HG03378 (cell line): ENCODE measurements at regions not wholly inside any gene's neighbourhood (a gene's known extent, or its start where the extent isn't known, plus 50 kb on each side); places are given as distances from the start of the nearest gene placed in this dataset.

Source experiments
- ATAC-seq: cut with Tn5 transposase; IDR thresholded peaks from one replicate; pipeline ENCODE4 v1.9.1; 2021; ENCODE audit warnings: mild to moderate bottlenecking, moderate library complexity; ENCODE audit not compliant: unreplicated experiment

DNA sequence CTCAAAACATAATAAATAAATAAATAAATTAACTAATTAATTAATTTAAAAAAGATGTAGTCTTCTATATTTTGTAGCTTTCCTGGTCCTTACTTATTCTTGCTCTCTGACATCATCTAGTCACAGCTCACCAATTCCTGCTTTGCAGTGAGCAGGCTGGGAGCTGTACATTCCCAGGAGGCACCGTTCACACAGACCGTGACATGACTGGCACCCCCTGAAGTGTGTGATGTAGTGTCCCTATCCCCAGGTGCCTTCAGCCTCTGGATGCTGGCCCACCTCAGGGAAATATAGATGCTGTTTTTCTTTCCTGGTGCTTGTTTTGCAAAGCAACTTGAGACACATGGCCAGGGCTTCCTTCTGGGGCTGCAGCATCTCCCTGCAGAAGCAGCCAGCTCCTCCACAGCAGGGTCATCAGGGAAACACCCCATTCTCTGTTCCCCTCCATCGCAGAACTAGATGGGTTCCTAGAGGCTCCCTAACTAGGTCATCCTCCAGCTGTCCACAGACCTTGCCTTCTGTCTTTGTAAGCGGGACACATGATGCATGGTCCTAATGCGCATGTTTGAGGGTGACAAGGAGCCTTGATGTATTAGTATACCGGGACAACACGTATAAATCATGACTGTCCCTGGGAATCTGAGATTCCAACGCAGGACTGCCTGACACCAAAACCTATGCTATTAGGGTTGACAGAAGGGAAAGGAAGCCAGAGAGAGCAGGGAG lies 76.4 kb downstream of the RHOB start:
- no peak for ATAC-seq

DNA sequence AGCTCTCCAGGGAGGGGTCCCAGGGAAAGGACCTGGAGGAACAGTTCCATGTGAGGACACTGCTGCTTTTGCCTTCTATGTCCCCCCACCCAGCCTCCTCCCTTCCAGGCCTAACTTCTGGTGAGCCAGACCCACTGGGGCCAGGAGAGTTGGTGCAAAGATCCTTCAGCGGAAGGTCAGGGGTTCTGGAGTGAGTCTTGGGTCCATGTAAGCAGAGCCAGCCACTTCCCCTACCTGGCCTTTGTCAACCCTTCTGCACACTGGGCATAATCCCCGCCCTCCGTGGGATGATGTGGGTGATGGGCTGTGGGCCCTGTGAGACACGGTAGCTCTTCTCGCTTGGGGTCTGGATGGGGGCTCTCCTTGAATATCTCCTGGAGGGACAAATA lies 76.9 kb downstream of the RHOB start:
- no peak for ATAC-seq

DNA sequence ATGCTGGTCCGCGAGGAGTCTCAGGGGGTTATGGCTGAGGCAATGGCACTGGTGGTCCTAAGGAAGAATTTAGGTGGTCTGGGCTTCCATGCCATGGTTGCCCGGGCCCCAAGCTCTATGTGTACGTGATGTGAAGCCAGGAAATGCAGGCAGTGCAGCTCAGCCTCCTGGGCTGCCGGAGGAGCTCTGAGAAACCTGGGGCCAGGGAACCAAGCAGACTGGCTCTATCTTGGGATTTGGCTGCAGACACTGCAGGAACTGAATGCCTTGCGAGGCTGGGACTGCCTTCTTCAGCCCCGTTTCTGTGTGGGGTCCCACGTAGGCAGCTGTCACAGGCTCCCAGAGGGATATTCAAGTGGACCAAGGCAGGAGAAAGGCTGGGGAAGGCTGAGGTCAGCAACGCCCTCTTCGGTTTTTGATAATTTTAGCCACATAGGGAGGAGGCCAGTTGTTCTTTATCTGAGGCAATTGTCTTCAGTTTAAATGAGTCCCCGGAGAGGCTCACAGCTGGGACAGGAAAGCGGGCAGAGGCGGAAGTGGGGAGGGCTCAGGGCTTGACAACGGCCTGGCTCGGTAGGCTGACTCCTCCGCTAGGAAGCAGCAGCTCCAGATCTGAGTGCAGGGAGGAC lies 77.7 kb downstream of the RHOB start:
- peak; percentile 58 for ATAC-seq

GRCh38 chr2:20525041-20526035 lies 78.5 kb downstream of the RHOB start:
- ATAC-seq, result peak; percentile 96

- ATAC-seq, result no peak
These were observed 79.3 kb downstream of the RHOB start for GRCh38 chr2:20526160-20526559.

GRCh38 chr2:20526708-20527107 lies 79.8 kb downstream of the RHOB start:
- no peak for ATAC-seq

DNA sequence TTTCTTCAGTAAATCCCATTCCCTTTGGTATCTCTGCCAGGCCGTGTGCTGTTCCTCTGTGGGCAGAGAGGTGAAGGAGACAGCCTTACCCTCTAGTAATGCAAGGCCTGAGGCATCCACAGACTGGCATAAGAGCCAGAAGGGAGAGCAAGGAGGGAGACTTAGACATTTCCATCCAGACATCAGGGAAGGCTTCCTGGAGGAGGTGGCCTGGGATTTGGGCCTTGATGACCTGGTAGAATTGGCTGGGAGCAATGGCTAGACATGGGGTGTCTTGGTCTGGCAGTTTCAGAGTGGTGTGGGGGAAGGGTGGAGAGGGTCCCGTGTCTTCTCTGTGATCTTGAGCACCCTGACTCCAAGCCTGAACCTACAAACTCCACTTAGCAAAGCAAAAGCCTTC lies 81.8 kb downstream of the RHOB start:
- ATAC-seq, result no peak

DNA sequence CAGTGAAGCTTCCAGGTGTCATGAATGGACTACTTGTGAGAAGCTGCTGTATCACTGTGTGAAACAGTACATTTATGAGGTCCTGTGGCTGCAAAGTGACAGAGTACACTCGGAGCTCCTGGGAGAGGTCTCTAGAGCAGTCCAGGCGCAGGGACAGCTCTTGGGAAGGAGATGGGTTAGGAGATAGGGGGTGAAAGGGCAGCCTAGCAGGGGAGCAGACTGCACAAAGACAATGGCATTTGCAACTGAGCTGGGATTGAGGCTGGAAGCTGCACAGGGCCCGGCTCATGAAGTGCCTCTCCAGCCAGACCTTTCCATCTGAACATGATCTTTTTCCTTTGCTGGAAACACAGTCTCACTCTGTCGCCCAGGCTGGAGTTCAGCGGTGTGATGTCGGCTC lies 83.6 kb downstream of the RHOB start:
- no peak for ATAC-seq

GRCh38 chr2:20531633-20532262 lies 84.9 kb downstream of the RHOB start:
- no peak for ATAC-seq

DNA sequence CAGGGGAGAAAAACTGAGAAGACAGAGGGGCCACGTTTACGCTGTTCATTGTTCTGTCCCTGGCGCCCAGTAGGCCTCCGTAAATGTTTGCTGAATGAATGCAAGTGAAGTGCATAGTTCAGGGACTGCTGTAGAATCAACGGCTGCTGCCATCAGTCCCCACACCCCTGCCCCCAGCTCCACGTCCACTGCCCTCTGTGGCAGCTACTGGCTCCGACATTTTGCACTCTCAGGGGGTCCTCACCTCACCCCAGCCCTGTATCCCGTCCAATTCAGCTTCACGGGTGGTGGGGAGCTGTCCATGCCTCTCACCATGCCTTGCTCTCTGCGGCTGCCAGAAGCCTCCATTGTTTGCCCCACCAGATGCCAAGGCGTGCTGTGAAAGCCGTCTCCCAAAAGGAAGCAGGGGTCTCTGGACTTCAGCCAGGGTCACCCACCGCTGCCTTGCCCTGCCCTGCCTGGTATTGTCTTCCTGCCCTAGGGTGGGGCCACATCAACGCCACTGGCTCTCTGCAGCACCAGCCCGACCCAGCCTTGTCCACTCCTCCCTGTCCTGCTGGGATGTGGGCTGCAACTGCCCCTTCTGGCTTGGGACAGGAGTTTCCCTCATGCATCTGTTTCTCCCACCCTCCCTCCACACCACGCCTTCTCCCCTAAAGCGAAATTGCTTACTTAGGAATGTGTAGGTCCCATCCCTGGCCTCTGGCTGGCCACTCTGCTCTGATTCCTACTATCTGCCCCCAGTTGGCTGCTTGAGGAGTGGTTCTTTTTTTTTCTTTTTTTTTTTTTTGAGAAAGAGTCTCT lies 86.0 kb downstream of the RHOB start:
- no peak for ATAC-seq

- ATAC-seq, result no peak
These were observed 87.2 kb downstream of the RHOB start for GRCh38 chr2:20533993-20534622.

- no peak for ATAC-seq
These were observed 88.3 kb downstream of the RHOB start for GRCh38 chr2:20534913-20535801.

- ATAC-seq, result no peak
These were observed 89.9 kb downstream of the RHOB start for GRCh38 chr2:20536619-20537422.

- no peak for ATAC-seq
These were observed 90.8 kb downstream of the RHOB start for GRCh38 chr2:20537423-20538307.

DNA sequence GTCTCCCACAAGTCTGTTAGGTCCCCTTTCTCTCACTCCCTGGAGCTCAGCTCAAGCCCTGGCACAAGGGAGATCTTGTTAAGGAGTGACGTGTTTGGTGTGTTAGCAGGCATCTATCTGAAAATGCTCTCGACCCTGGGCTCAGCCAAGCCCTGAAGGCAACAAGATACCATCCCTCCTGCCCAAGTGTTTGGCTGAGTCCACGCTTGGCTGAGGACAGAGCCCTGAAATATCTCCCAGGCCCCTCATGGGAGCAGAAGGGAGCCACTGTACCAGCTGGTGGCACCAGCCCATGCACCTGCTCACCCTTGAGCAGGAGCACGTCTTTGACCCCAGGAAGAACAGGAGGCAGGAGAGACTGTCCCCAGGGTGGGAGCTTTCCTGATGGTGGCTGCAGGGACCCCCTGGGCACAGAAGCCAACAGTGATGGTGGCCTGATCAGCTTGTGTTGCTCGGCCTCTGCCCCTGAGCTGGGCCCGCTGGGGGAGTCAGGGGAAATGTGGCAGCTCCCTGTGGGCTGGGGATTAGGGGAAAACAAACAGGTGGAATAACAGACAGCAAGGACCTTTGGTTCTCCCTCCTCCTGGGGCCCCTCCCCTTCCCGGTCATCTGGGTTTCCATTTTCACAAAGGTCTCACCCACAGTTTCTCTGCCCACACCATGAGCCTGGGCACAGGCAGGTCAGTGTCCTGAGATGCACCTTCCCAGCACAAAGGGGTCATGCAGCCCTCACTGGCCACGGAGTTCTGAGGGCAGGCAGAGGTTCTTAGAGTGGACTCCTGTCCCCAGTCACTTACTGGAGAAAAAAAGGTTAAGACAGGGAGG lies 91.6 kb downstream of the RHOB start:
- ATAC-seq, result no peak

- ATAC-seq, result no peak
These were observed 92.4 kb downstream of the RHOB start for GRCh38 chr2:20539133-20539719.
